Endothelial cell of umbilical vein (primary cell): ENCODE measurements at regions not wholly inside any gene's neighbourhood (a gene's known extent, or its start where the extent isn't known, plus 50 kb on each side); places are given as distances from the start of the nearest gene placed in this dataset.

Experiments used
- BruUV-seq: library from RNA; stranded (reverse); fragments of 400-500 nt; replicated peaks from 2 replicates; lab custom pipeline; 2021; lab: Mats Ljungman, UMichigan
- CTCF ChIA-PET: fragments of 300-600, 350-600 bp; sonication (Branson Sonifier 250); formaldehyde crosslinking; loops from one replicate; lab custom pipeline; 2021; ENCODE audit warnings: antibody characterized with exemption, inconsistent platforms; lab: Charles Lee
- POLR2A ChIA-PET: fragments of 300-600, 350-600 bp; sonication (Branson Sonifier 250); formaldehyde crosslinking; loops from one replicate; lab custom pipeline; 2021; ENCODE audit warnings: antibody characterized with exemption, inconsistent platforms; lab: Charles Lee
- DNase-seq: peaks from one replicate; pipeline ENCODE4 v3.0.0-alpha.2; 2011; ENCODE audit warnings: low read depth, low spot score
- FAIRE-seq: peaks from 2 replicates; lab custom pipeline; 2011; peaks lifted over from hg19 to GRCh38; lab: Jason Lieb, UNC
- H2AFZ ChIP-seq: 2 replicates; pipeline ENCODE4 v1.6.0; 2012; ENCODE audit warnings: low read depth, low read length, control low read depth, inconsistent platforms
- H3K27ac ChIP-seq: 2 replicates; pipeline ENCODE4 v1.5.1; 2011; ENCODE audit warnings: low read depth, mild to moderate bottlenecking, control low read depth, low read length, moderate library complexity; ENCODE audit not compliant: insufficient read depth
- H3K27me3 ChIP-seq, 2 experiments: 2 replicates each; pipeline versions ENCODE4 v1.6.0 to v1.6.1; 2011; ENCODE audit warnings: low read length in 2 of 2, mixed read lengths in 1 of 2; ENCODE audit not compliant: control insufficient read depth in 2 of 2, insufficient read depth in 2 of 2
- H3K36me3 ChIP-seq, 2 experiments: 2 replicates in 1 of 2; 3 replicates in 1 of 2; pipeline ENCODE4 v1.5.1; 2011; ENCODE audit warnings: low read length in 2 of 2, mild to moderate bottlenecking in 1 of 2, moderate library complexity in 1 of 2; ENCODE audit not compliant: control insufficient read depth in 2 of 2, insufficient read depth in 2 of 2; ENCODE audit errors: extremely low read depth in 1 of 2
- H3K4me1 ChIP-seq: 3 replicates; pipeline ENCODE4 v1.5.1; 2011; ENCODE audit warnings: mild to moderate bottlenecking, low read length; ENCODE audit not compliant: control insufficient read depth, insufficient read depth; ENCODE audit errors: extremely low read depth
- H3K4me2 ChIP-seq: 2 replicates; pipeline ENCODE4 v1.6.1; 2011; ENCODE audit warnings: low read length, control low read depth, mixed read lengths; ENCODE audit not compliant: insufficient read depth
- H3K4me3 ChIP-seq, 3 experiments: fragments of 200-600 bp in 1 of 3; sonication (generic), shearing (Covaris generic) in 1 of 3; replicated peaks in 1 of 3; 2 replicates each; pipeline ENCODE4 v1.5.1; 2011 to 2016; ENCODE audit warnings: control low read depth in 3 of 3, low read length in 3 of 3, mild to moderate bottlenecking in 2 of 3, inconsistent platforms in 1 of 3, low read depth in 1 of 3, moderate library complexity in 1 of 3; ENCODE audit not compliant: insufficient read depth in 1 of 3
- H3K79me2 ChIP-seq: 2 replicates; pipeline ENCODE4 v1.6.0; 2012; ENCODE audit warnings: low read length, inconsistent platforms; ENCODE audit not compliant: control insufficient read depth, insufficient read depth
- H3K9ac ChIP-seq: replicated peaks from 2 replicates; pipeline ENCODE3; 2011; ENCODE audit warnings: low read length, control low read depth; ENCODE audit not compliant: insufficient read depth; ENCODE audit errors: extremely low read depth
- H3K9me1 ChIP-seq: replicated peaks from 3 replicates; pipeline ENCODE4 v1.6.0; 2011; ENCODE audit warnings: mild to moderate bottlenecking, low read length; ENCODE audit not compliant: control insufficient read depth, insufficient read depth; ENCODE audit errors: extremely low read depth
- H3K9me3 ChIP-seq: replicated peaks from 2 replicates; pipeline ENCODE4 v1.5.1; 2012; ENCODE audit warnings: low read length, inconsistent platforms; ENCODE audit not compliant: control insufficient read depth, insufficient read depth
- H4K20me1 ChIP-seq: replicated peaks from 2 replicates; pipeline ENCODE3; 2011; ENCODE audit warnings: mild to moderate bottlenecking, low read length; ENCODE audit not compliant: control insufficient read depth, insufficient read depth; ENCODE audit errors: extremely low read depth
- EZH2 ChIP-seq: IDR thresholded peaks from 2 replicates; pipeline ENCODE4 v1.6.1; 2012; ENCODE audit warnings: borderline replicate concordance, low read depth, mild to moderate bottlenecking, moderate library complexity, low read length, inconsistent platforms; ENCODE audit not compliant: severe bottlenecking
- FOS ChIP-seq: IDR thresholded peaks from 2 replicates; pipeline ENCODE4 v1.6.1; 2011; ENCODE audit warnings: mild to moderate bottlenecking, low read length, moderate library complexity, borderline replicate concordance; ENCODE audit not compliant: insufficient read depth
- GATA2 ChIP-seq: IDR thresholded peaks from 2 replicates; pipeline ENCODE4 v1.7.0; 2011; ENCODE audit warnings: low read depth, mild to moderate bottlenecking, moderate library complexity, mixed read lengths, low read length; ENCODE audit not compliant: insufficient read length, insufficient read depth
- JUN ChIP-seq: IDR thresholded peaks from 2 replicates; pipeline ENCODE4 v1.6.1; 2011; ENCODE audit warnings: borderline replicate concordance, low read depth; ENCODE audit not compliant: insufficient read length, insufficient read depth
- MYC ChIP-seq: IDR thresholded peaks from one replicate; pipeline ENCODE4 v1.6.1; 2011; ENCODE audit warnings: mild to moderate bottlenecking, low read depth, low read length
- POLR2A ChIP-seq: IDR thresholded peaks from 2 replicates; pipeline ENCODE4 v1.6.1; 2012; ENCODE audit warnings: low read depth, mild to moderate bottlenecking, control low read depth, low read length
- POLR2AphosphoS5 ChIP-seq: IDR thresholded peaks from 2 replicates; pipeline ENCODE4 v1.6.1; 2012; ENCODE audit warnings: low read depth, mild to moderate bottlenecking, control low read depth, low read length, moderate library complexity; ENCODE audit not compliant: insufficient read depth
- dilution Hi-C: fragments of 300-500 bp; cut with MboI; formaldehyde crosslinking; loops from one replicate; pipeline ENCODE4 v1.15.0; 2019; ENCODE audit warnings: low sequenced_read_pairs; ENCODE audit not compliant: extremely low pct_ligation_motif_present
- intact Hi-C: fragments of 100-400 bp; cut with micrococcal nuclease; formaldehyde crosslinking; loops from one replicate; pipeline ENCODE4 v1.10.0; 2022
- TF ChIP-seq, protein P1 (sequence below), 2 donors: IDR thresholded peaks; 1 replicate in 1 of 2; 2 replicates in 1 of 2; pipeline ENCODE4 v1.5.1; 2011; ENCODE audit warnings: low read length in 2 of 2, mild to moderate bottlenecking in 2 of 2, moderate library complexity in 2 of 2, control low read depth in 1 of 2, inconsistent platforms in 1 of 2, low read depth in 1 of 2; ENCODE audit not compliant: insufficient read depth in 1 of 2; ENCODE audit errors: extremely low read depth in 1 of 2
- TF ChIP-seq, protein P2 (sequence below): IDR thresholded peaks from 2 replicates; pipeline ENCODE4 v1.6.1; 2011; ENCODE audit not compliant: insufficient read depth, insufficient read length

DNA sequence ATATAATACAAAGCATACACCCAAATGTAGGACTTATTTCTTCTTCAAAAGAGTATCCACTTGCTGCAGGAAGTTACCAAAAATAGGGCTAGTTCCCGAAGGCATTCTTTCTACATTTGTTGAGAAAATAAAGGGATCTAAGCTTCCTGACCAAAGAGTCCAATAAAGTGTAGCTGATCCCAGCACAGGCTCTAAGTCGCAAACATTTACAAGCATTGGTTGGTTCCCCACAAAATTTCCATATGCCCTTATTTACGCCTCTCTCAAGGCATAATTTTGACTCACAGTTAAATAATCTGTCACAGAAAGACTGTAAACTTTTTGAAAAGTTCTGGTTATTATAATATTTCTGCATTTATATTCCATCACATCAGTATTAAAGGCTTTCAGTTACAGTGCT, 1520.1 kb upstream of the ZEB2 start:
- H3K4me3 ChIP-seq = no peak overlapping the region
- ChIA-PET POLR2A (no interaction called here), CTCF (interaction anchor here (1.2 to 1.9 kb wide), 2 partner anchors 9 to 11 kb away, joined by 3 to 5 read pairs; no protein-coding TSS in a partner anchor)
- no peak overlapping the region for H2AFZ ChIP-seq
- BruUV-seq = no TSS peak
- no peaks in the 10 kb centered on the region for H3K9me1 ChIP-seq
- no peaks in the 10 kb centered on the region for H3K79me2 ChIP-seq
- TF ChIP-seq MYC = no peak
- TF ChIP-seq, protein P1, sequence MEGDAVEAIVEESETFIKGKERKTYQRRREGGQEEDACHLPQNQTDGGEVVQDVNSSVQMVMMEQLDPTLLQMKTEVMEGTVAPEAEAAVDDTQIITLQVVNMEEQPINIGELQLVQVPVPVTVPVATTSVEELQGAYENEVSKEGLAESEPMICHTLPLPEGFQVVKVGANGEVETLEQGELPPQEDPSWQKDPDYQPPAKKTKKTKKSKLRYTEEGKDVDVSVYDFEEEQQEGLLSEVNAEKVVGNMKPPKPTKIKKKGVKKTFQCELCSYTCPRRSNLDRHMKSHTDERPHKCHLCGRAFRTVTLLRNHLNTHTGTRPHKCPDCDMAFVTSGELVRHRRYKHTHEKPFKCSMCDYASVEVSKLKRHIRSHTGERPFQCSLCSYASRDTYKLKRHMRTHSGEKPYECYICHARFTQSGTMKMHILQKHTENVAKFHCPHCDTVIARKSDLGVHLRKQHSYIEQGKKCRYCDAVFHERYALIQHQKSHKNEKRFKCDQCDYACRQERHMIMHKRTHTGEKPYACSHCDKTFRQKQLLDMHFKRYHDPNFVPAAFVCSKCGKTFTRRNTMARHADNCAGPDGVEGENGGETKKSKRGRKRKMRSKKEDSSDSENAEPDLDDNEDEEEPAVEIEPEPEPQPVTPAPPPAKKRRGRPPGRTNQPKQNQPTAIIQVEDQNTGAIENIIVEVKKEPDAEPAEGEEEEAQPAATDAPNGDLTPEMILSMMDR (IDR thresholded peaks at IDR 0.05; ENCODE audit: extremely low read depth in 1 of 2, insufficient read depth in 1 of 2, low read depth in 1 of 2, low read length in 2 of 2) = no peak
- TF ChIP-seq, protein P2, sequence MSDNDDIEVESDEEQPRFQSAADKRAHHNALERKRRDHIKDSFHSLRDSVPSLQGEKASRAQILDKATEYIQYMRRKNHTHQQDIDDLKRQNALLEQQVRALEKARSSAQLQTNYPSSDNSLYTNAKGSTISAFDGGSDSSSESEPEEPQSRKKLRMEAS = no peak
- no peak for TF ChIP-seq POLR2A
- TF ChIP-seq POLR2AphosphoS5 = no peak
- no peak for TF ChIP-seq FOS
- TF ChIP-seq JUN = no peak
- no peak for TF ChIP-seq GATA2
- no peak for TF ChIP-seq EZH2
- H4K20me1 ChIP-seq = no peaks in the 10 kb centered on the region
- H3K9me3 ChIP-seq = no peaks in the 10 kb centered on the region
- H3K9ac ChIP-seq = no peak overlapping the region
- no peak overlapping the region for H3K4me2 ChIP-seq
- dilution Hi-C loops = no loop called here
- no peak overlapping the region for H3K27ac ChIP-seq
- H3K36me3 ChIP-seq = no peaks in the 10 kb centered on the region
- no peaks in the 10 kb centered on the region for H3K27me3 ChIP-seq
- DNase-seq (no peak), FAIRE-seq (no peak)
- intact Hi-C loops = no loop called here
- H3K4me1 ChIP-seq = no peaks in the 10 kb centered on the region
